HEK293 (cell line): ENCODE measurements at regions not wholly inside any gene's neighbourhood (a gene's known extent, or its start where the extent isn't known, plus 50 kb on each side); places are given as distances from the start of the nearest gene placed in this dataset.

Experiments
- CTCF ChIA-PET: fragments of 350-600 bp; formaldehyde crosslinking; extraction: SDS; loops from one replicate; lab custom pipeline; 2021; ENCODE audit warnings: antibody characterized with exemption; lab: Yijun Ruan, JAX
- POLR2A ChIA-PET: fragments of 300-600 bp; formaldehyde crosslinking; extraction: SDS; loops from one replicate; lab custom pipeline; 2020; ENCODE audit warnings: antibody characterized with exemption, inconsistent platforms; lab: Yijun Ruan, JAX
- H3K27ac ChIP-seq: fragments of 200-500 bp; sonication (Bioruptor generic); 2 replicates; pipeline ENCODE4 v1.5.1; 2014; ENCODE audit warnings: low read depth, low read length, control low read depth, inconsistent platforms; ENCODE audit errors: extremely low read depth
- H3K36me3 ChIP-seq, 2 experiments: fragments of 200-500 bp in 1 of 2; sonication (Bioruptor generic) in 1 of 2; 1 replicate in 1 of 2; 2 replicates in 1 of 2; pipeline ENCODE4 v1.5.1; 2014 to 2017; ENCODE audit warnings: inconsistent platforms in 2 of 2, low read length in 2 of 2; ENCODE audit not compliant: control insufficient read depth in 2 of 2, insufficient read depth in 1 of 2
- H3K4me1 ChIP-seq: fragments of 200-500 bp; sonication (Bioruptor generic); 2 replicates; pipeline ENCODE4 v1.5.1; 2014; ENCODE audit warnings: mild to moderate bottlenecking, low read length, inconsistent platforms; ENCODE audit not compliant: control insufficient read depth, insufficient read depth
- H3K4me3 ChIP-seq: 2 replicates; pipeline ENCODE4 v1.5.1; 2011; ENCODE audit warnings: low read depth, mild to moderate bottlenecking, control low read depth, low read length, moderate library complexity
- H3K9me3 ChIP-seq: fragments of 200-500 bp; sonication (Bioruptor generic); 2 replicates; pipeline ENCODE4 v1.5.1; 2014; ENCODE audit warnings: low read depth, low read length, inconsistent platforms; ENCODE audit not compliant: control insufficient read depth, insufficient read depth
- ATF2 ChIP-seq: fragments of 450-650 bp; formaldehyde crosslinking; IDR thresholded peaks from 2 replicates; pipeline ENCODE4 v1.5.1; 2016; ENCODE audit warnings: missing biosample characterization, missing genetic modification characterization, low read depth
- EGR2 ChIP-seq: fragments of 450-650 bp; formaldehyde crosslinking; IDR thresholded peaks from 2 replicates; pipeline ENCODE4 v1.5.1; 2016; ENCODE audit warnings: low read depth, missing biosample characterization, missing genetic modification characterization
- GLI2 ChIP-seq: fragments of 450-650 bp; formaldehyde crosslinking; IDR thresholded peaks from 2 replicates; pipeline ENCODE4; 2017; ENCODE audit warnings: missing biosample characterization, missing genetic modification characterization, low read depth, borderline replicate concordance
- IKZF3 ChIP-seq: fragments of 450-650 bp; IDR thresholded peaks from 2 replicates; pipeline ENCODE4 v1.5.0; 2018; ENCODE audit warnings: missing biosample characterization, mild to moderate bottlenecking, missing genetic modification characterization, moderate library complexity
- MZF1 ChIP-seq: fragments of 450-650 bp; formaldehyde crosslinking; IDR thresholded peaks from 2 replicates; pipeline ENCODE4 v1.5.1; 2017; ENCODE audit warnings: missing biosample characterization, missing genetic modification characterization, borderline replicate concordance
- PRDM1 ChIP-seq: fragments of 450-650 bp; formaldehyde crosslinking; IDR thresholded peaks from 2 replicates; pipeline ENCODE4; 2016; ENCODE audit warnings: missing biosample characterization, missing genetic modification characterization
- SETDB1 ChIP-seq: IDR thresholded peaks from one replicate; pipeline ENCODE4 v1.6.1; 2017; ENCODE audit warnings: mild to moderate bottlenecking, low read length, moderate library complexity, mixed read lengths; ENCODE audit not compliant: insufficient read length
- ZBTB1 ChIP-seq: fragments of 450-650 bp; formaldehyde crosslinking; IDR thresholded peaks from 2 replicates; pipeline ENCODE4 v1.5.1; 2016; ENCODE audit warnings: missing biosample characterization, missing genetic modification characterization
- ZBTB26 ChIP-seq: fragments of 450-650 bp; formaldehyde crosslinking; optimal IDR thresholded peaks from 2 replicates; pipeline ENCODE3; 2016; ENCODE audit warnings: missing biosample characterization, mild to moderate bottlenecking, missing genetic modification characterization
- ZFHX2 ChIP-seq: fragments of 450-650 bp; formaldehyde crosslinking; conservative IDR thresholded peaks from 2 replicates; pipeline ENCODE4 v1.5.1; 2016; ENCODE audit warnings: missing biosample characterization, missing genetic modification characterization
- ZNF114 ChIP-seq: fragments of 450-650 bp; formaldehyde crosslinking; IDR thresholded peaks from 2 replicates; pipeline ENCODE4 v1.5.0; 2017; ENCODE audit warnings: missing biosample characterization, missing genetic modification characterization
- ZNF148 ChIP-seq: fragments of 450-650 bp; formaldehyde crosslinking; IDR thresholded peaks from 2 replicates; pipeline ENCODE4 v1.5.0; 2017; ENCODE audit warnings: missing biosample characterization, missing genetic modification characterization, borderline replicate concordance
- ZNF19 ChIP-seq: fragments of 450-650 bp; formaldehyde crosslinking; IDR thresholded peaks from 2 replicates; pipeline ENCODE4; 2016; ENCODE audit warnings: missing biosample characterization, missing genetic modification characterization, low read depth
- ZNF24 ChIP-seq: fragments of 450-650 bp; formaldehyde crosslinking; IDR thresholded peaks from 2 replicates; pipeline ENCODE4 v1.5.1; 2016; ENCODE audit warnings: missing biosample characterization, missing genetic modification characterization
- ZNF274 ChIP-seq, 2 experiments: fragments of 200-500 bp in 1 of 2; fragments of 450-650 bp in 1 of 2; sonication (Bioruptor generic) in 1 of 2; formaldehyde crosslinking in 1 of 2; IDR thresholded peaks; 2 replicates each; pipeline versions ENCODE4 v1.5.1 to v1.6.1; 2014 to 2016; ENCODE audit warnings: borderline replicate concordance in 1 of 2, inconsistent platforms in 1 of 2, low read length in 1 of 2, missing biosample characterization in 1 of 2, missing genetic modification characterization in 1 of 2
- ZNF335 ChIP-seq: fragments of 450-650 bp; formaldehyde crosslinking; conservative IDR thresholded peaks from 2 replicates; pipeline ENCODE4 v1.5.1; 2016; ENCODE audit warnings: missing biosample characterization, missing genetic modification characterization
- ZNF350 ChIP-seq: fragments of 450-650 bp; formaldehyde crosslinking; IDR thresholded peaks from 2 replicates; pipeline ENCODE4 v1.5.0; 2017; ENCODE audit warnings: missing biosample characterization, mild to moderate bottlenecking, missing genetic modification characterization
- ZNF391 ChIP-seq: fragments of 450-650 bp; formaldehyde crosslinking; IDR thresholded peaks from 2 replicates; pipeline ENCODE4 v1.5.1; 2016; ENCODE audit warnings: low read depth, missing biosample characterization, missing genetic modification characterization, borderline replicate concordance
- ZNF394 ChIP-seq: fragments of 450-650 bp; formaldehyde crosslinking; IDR thresholded peaks from 2 replicates; pipeline ENCODE4 v1.5.1; 2016; ENCODE audit warnings: missing biosample characterization, missing genetic modification characterization, mild to moderate bottlenecking, moderate library complexity, borderline replicate concordance
- ZNF514 ChIP-seq: fragments of 450-650 bp; formaldehyde crosslinking; IDR thresholded peaks from 2 replicates; pipeline ENCODE4 v1.5.1; 2016; ENCODE audit warnings: missing biosample characterization, missing genetic modification characterization
- ZNF521 ChIP-seq: fragments of 450-650 bp; formaldehyde crosslinking; IDR thresholded peaks from 2 replicates; pipeline ENCODE4 v1.5.1; 2017; ENCODE audit warnings: missing biosample characterization, mild to moderate bottlenecking, missing genetic modification characterization
- ZNF561 ChIP-seq: fragments of 450-650 bp; IDR thresholded peaks from 2 replicates; pipeline ENCODE4 v1.5.1; 2018; ENCODE audit warnings: missing biosample characterization, missing genetic modification characterization, borderline replicate concordance
- ZNF571 ChIP-seq: fragments of 450-650 bp; formaldehyde crosslinking; IDR thresholded peaks from 2 replicates; pipeline ENCODE4 v1.5.0; 2017; ENCODE audit warnings: missing biosample characterization, missing genetic modification characterization
- ZNF76 ChIP-seq: fragments of 450-650 bp; formaldehyde crosslinking; IDR thresholded peaks from 2 replicates; pipeline ENCODE4; 2016; ENCODE audit warnings: low read depth, missing biosample characterization, missing genetic modification characterization, borderline replicate concordance
- ZNF843 ChIP-seq: fragments of 450-650 bp; formaldehyde crosslinking; IDR thresholded peaks from 2 replicates; pipeline ENCODE4 v1.5.1; 2016; ENCODE audit warnings: missing biosample characterization, missing genetic modification characterization
- TF ChIP-seq, protein P1 (sequence below): fragments of 450-650 bp; formaldehyde crosslinking; IDR thresholded peaks from 2 replicates; pipeline ENCODE4 v1.5.1; 2017; ENCODE audit warnings: missing biosample characterization, mild to moderate bottlenecking, missing genetic modification characterization, moderate library complexity

- POLR2A ChIA-PET = no interaction called here
- H3K9me3 ChIP-seq = no peaks in the 10 kb centered on the region
- peak; percentile 29; the same call in 1 of the 2 replicates for TF ChIP-seq EGR2 (tag by site-specific recombination)
- TF ChIP-seq PRDM1 (tag by site-specific recombination) = no peak
- peak; percentile 69 for TF ChIP-seq ZFHX2
- no peak for TF ChIP-seq ZNF514 (tag by site-specific recombination)
- TF ChIP-seq ZNF394 (tag by site-specific recombination) = no peak
- no peak for TF ChIP-seq IKZF3
- TF ChIP-seq, all 188 proteins: peak for 2
- Histone ChIP-seq H3K36me3 (no peaks in the 10 kb centered on the region), H3K4me3 (no peak overlapping the region), H3K27ac (no peak overlapping the region), H3K4me1 (no peaks in the 10 kb centered on the region)
- CTCF ChIA-PET = interaction anchor here (0.5 kb wide), 1 partner anchor 498 kb away, joined by 6 read pairs; no protein-coding TSS in a partner anchor
These were observed 86.5 kb upstream of the KLF3 start for GRCh38 chr4:38577462-38577861.

GRCh38 chr4:38581426-38582106 is 82.4 kb upstream of the KLF3 start:
- ChIA-PET POLR2A (no interaction called here), CTCF (no interaction called here)

DNA sequence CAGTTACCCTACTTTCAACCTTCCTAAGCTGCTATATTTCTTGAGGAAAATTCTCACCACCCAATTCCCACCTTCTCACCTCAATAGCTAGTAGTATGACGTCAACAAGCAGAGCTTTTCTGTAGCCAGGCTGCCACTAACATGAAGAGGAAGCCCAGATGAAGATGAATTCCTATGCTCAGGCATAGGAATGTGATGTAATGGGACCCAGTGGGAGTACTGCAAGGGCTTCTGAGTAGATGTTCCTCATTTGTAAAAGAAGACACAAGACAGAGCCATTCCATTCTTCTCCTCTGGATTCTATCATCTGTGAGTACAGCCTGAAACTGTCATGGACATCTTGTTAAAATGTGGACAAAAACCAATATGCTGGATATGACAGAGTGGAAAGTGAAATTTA is 81.6 kb upstream of the KLF3 start:
- no peaks in the 10 kb centered on the region for H3K9me3 ChIP-seq
- TF ChIP-seq ZNF76 (tag by site-specific recombination) = no peak
- TF ChIP-seq GLI2 (tag by site-specific recombination) = no peak
- TF ChIP-seq ZBTB26 (tag by site-specific recombination) = no peak
- no peak for TF ChIP-seq ZNF571 (tag by site-specific recombination)
- no peak for TF ChIP-seq ZNF19 (tag by site-specific recombination)
- no peak for TF ChIP-seq SETDB1
- no peak for TF ChIP-seq ZNF521 (tag by site-specific recombination)
- TF ChIP-seq ZNF148 = no peak
- TF ChIP-seq MZF1 (tag by site-specific recombination) = no peak
- no peak for TF ChIP-seq ZNF274 (IDR thresholded peaks at IDR 0.05; ENCODE audit: low read length)
- no peak for TF ChIP-seq ZNF274 (tag by site-specific recombination; IDR thresholded peaks at IDR 0.05; ENCODE audit: borderline replicate concordance)
- no peak for TF ChIP-seq ZNF561 (tag by site-specific recombination)
- no peak for TF ChIP-seq ZNF843 (tag by site-specific recombination)
- no peak for TF ChIP-seq ZNF350
- TF ChIP-seq, all 188 proteins: peak for 0
- Histone ChIP-seq H3K27ac (no peak overlapping the region), H3K4me3 (no peak overlapping the region), H3K4me1 (no peaks in the 10 kb centered on the region), H3K36me3 (no peaks in the 10 kb centered on the region)
- ChIA-PET CTCF (interaction anchor here (0.6 kb wide), 1 partner anchor 80 kb away, joined by 3 read pairs; no protein-coding TSS in a partner anchor), POLR2A (no interaction called here)

More at GRCh38 chr4:38581426-38582106, 82.4 kb upstream of the KLF3 start:
- Histone ChIP-seq H3K4me3 (no peak overlapping the region), H3K36me3 (no peaks in the 10 kb centered on the region), H3K27ac (no peak overlapping the region), H3K4me1 (no peaks in the 10 kb centered on the region), H3K9me3 (no peaks in the 10 kb centered on the region)
- TF ChIP-seq ZNF114 (tag by site-specific recombination) (no peak), ZNF335 (no peak), ZNF391 (tag by site-specific recombination) (no peak), ZBTB1 (tag by site-specific recombination) (no peak), ATF2 (tag by site-specific recombination) (no peak), ZNF24 (tag by site-specific recombination) (no peak)
- TF ChIP-seq, protein P1, sequence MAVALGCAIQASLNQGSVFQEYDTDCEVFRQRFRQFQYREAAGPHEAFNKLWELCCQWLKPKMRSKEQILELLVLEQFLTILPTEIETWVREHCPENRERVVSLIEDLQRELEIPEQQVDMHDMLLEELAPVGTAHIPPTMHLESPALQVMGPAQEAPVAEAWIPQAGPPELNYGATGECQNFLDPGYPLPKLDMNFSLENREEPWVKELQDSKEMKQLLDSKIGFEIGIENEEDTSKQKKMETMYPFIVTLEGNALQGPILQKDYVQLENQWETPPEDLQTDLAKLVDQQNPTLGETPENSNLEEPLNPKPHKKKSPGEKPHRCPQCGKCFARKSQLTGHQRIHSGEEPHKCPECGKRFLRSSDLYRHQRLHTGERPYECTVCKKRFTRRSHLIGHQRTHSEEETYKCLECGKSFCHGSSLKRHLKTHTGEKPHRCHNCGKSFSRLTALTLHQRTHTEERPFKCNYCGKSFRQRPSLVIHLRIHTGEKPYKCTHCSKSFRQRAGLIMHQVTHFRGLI (tag by site-specific recombination) = no peak
